ENCODE measurements at regions not wholly inside any gene's neighbourhood (a gene's known extent, or its start where the extent isn't known, plus 50 kb on each side); places are given as distances from the start of the nearest gene placed in this dataset.

- TF ChIP-seq E2F4 (CRISPR knock-in tag; IDR thresholded peaks at IDR 0.05; ENCODE audit: borderline replicate concordance, low read depth) (no peak), GABPB1 (CRISPR knock-in tag; IDR thresholded peaks at IDR 0.05) (peak; percentile 95)
- TF ChIP-seq, protein P1, sequence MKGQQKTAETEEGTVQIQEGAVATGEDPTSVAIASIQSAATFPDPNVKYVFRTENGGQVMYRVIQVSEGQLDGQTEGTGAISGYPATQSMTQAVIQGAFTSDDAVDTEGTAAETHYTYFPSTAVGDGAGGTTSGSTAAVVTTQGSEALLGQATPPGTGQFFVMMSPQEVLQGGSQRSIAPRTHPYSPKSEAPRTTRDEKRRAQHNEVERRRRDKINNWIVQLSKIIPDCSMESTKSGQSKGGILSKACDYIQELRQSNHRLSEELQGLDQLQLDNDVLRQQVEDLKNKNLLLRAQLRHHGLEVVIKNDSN (CRISPR knock-in tag; IDR thresholded peaks at IDR 0.05), result no peak
- CTCF ChIA-PET, result no interaction called here
These were observed 73.2 kb upstream of the PPP1R3C start for GRCh38 chr10:91705948-91706670.

GRCh38 chr10:91702620-91703019 is 69.7 kb upstream of the PPP1R3C start:
- no peak overlapping the region for H3K4me3 Mint-ChIP-seq
- no peaks in the 10 kb centered on the region for H3K27me3 Mint-ChIP-seq (ENCODE audit: low read depth)
- no peak overlapping the region for H3K27ac Mint-ChIP-seq
- H3K36me3 Mint-ChIP-seq, result no peaks in the 10 kb centered on the region
- no peaks in the 10 kb centered on the region for H3K4me1 Mint-ChIP-seq
- ChIA-PET POLR2A (no interaction called here), CTCF (no interaction called here)
- DNase-seq (ENCODE audit: low spot score) (no peak), ATAC-seq (no peak)
- H3K9me3 Mint-ChIP-seq, result no peaks in the 10 kb centered on the region
- TF ChIP-seq E2F4 (CRISPR knock-in tag; IDR thresholded peaks at IDR 0.05; ENCODE audit: borderline replicate concordance, low read depth) (no peak), MXD4 (CRISPR knock-in tag; IDR thresholded peaks at IDR 0.05; ENCODE audit: borderline replicate concordance) (no peak), ZNF138 (CRISPR knock-in tag; conservative IDR thresholded peaks at IDR 0.05) (no peak), KAT7 (CRISPR knock-in tag; IDR thresholded peaks at IDR 0.05; ENCODE audit: borderline replicate concordance) (no peak)
- TF ChIP-seq, protein P2, sequence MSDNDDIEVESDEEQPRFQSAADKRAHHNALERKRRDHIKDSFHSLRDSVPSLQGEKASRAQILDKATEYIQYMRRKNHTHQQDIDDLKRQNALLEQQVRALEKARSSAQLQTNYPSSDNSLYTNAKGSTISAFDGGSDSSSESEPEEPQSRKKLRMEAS (CRISPR knock-in tag; IDR thresholded peaks at IDR 0.05), result no peak

More at GRCh38 chr10:91705948-91706670, 73.2 kb upstream of the PPP1R3C start:
- ATAC-seq (no peak), DNase-seq (ENCODE audit: low spot score) (no peak)
- Mint-ChIP-seq H3K27me3 (ENCODE audit: low read depth) (no peaks in the 10 kb centered on the region), H3K4me1 (no peaks in the 10 kb centered on the region), H3K9me3 (no peaks in the 10 kb centered on the region), H3K36me3 (no peaks in the 10 kb centered on the region), H3K27ac (no peak overlapping the region), H3K4me3 (no peak overlapping the region)
- POLR2A ChIA-PET, result no interaction called here

DNA sequence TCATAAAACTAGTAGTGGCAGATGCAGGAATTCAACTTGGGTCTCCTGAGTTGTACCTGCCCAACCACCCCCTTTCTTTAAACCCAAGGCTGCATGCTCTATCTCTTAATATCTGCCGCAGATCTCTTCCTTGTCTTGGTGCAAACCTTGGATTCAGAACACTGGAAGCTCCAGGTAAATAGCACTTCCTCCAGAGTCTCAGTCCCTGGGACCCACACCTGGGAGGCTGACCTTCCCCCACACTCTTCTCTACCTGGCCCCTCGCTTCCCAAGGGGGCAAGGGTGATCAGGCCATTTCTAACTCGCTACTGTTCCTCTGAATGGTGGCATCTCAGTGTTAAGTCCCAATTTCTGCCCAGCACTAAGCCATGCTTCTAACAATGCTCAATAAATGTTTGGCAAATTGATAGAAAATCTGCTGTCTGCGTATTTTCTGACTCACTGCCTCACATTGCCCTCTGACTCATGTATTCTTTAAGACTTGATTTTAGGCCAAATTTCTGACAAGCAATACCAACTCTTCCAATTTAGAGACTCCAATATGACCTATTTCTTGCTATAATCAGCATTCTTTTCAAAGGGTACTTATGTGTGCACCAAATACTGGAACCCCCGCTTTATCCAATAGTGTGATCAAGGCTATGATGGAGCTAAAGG is 68.0 kb upstream of the PPP1R3C start:
- ATAC-seq (no peak), DNase-seq (ENCODE audit: low spot score) (no peak)
- TF ChIP-seq, protein P3, sequence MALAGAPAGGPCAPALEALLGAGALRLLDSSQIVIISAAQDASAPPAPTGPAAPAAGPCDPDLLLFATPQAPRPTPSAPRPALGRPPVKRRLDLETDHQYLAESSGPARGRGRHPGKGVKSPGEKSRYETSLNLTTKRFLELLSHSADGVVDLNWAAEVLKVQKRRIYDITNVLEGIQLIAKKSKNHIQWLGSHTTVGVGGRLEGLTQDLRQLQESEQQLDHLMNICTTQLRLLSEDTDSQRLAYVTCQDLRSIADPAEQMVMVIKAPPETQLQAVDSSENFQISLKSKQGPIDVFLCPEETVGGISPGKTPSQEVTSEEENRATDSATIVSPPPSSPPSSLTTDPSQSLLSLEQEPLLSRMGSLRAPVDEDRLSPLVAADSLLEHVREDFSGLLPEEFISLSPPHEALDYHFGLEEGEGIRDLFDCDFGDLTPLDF (CRISPR knock-in tag; IDR thresholded peaks at IDR 0.05), result no peak
- no peak for TF ChIP-seq ZNF138 (CRISPR knock-in tag; conservative IDR thresholded peaks at IDR 0.05)
- TF ChIP-seq, protein P4, sequence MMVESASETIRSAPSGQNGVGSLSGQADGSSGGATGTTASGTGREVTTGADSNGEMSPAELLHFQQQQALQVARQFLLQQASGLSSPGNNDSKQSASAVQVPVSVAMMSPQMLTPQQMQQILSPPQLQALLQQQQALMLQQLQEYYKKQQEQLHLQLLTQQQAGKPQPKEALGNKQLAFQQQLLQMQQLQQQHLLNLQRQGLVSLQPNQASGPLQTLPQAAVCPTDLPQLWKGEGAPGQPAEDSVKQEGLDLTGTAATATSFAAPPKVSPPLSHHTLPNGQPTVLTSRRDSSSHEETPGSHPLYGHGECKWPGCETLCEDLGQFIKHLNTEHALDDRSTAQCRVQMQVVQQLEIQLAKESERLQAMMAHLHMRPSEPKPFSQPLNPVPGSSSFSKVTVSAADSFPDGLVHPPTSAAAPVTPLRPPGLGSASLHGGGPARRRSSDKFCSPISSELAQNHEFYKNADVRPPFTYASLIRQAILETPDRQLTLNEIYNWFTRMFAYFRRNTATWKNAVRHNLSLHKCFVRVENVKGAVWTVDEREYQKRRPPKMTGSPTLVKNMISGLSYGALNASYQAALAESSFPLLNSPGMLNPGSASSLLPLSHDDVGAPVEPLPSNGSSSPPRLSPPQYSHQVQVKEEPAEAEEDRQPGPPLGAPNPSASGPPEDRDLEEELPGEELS (CRISPR knock-in tag; IDR thresholded peaks at IDR 0.05), result no peak
- Mint-ChIP-seq H3K27me3 (ENCODE audit: low read depth) (no peaks in the 10 kb centered on the region), H3K9me3 (no peaks in the 10 kb centered on the region), H3K4me3 (no peak overlapping the region), H3K4me1 (no peaks in the 10 kb centered on the region), H3K36me3 (no peaks in the 10 kb centered on the region), H3K27ac (no peak overlapping the region)
- CTCF ChIA-PET, result no interaction called here
- POLR2A ChIA-PET, result no interaction called here

DNA sequence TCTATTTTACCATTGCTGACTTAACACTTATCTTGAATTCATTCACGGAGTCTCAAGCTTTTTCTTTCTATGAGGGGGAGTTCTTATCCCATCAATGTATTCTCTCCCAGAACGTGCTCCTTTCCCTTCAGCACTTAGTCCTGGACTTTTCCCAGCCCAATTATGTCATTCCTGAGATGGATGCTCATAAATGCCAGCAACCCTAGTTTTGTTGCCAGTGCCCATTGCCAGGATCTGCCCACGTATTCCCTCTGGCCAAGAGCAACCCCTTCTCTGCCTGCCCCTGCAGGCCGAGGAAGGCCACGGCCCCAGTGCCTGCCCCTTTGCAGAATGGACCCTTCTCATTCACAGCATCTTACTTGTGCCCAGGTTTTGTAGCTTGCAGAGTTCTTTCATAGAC is 67.4 kb upstream of the PPP1R3C start:
- Mint-ChIP-seq H3K4me1 (no peaks in the 10 kb centered on the region), H3K36me3 (no peaks in the 10 kb centered on the region), H3K4me3 (no peak overlapping the region), H3K27ac (no peak overlapping the region), H3K9me3 (no peaks in the 10 kb centered on the region), H3K27me3 (ENCODE audit: low read depth) (no peaks in the 10 kb centered on the region)
- ATAC-seq, result no peak
- no peak for DNase-seq (ENCODE audit: low spot score)
- ChIA-PET CTCF (interaction anchor here (0.9 kb wide), 1 partner anchor 67 kb away, joined by 3 read pairs; the partner anchor contains the start of gene PPP1R3C), POLR2A (no interaction called here)
- TF ChIP-seq RORB (CRISPR knock-in tag; IDR thresholded peaks at IDR 0.05), result no peak
